ENCODE measurements at regions not wholly inside any gene's neighbourhood (a gene's known extent, or its start where the extent isn't known, plus 50 kb on each side); places are given as distances from the start of the nearest gene placed in this dataset.

- TF ChIP-seq CTCF (IDR thresholded peaks at IDR 0.05) (no peak), POLR2A (IDR thresholded peaks at IDR 0.05) (no peak)
Measured at GRCh38 chr17:65312718-65313377, 175.7 kb downstream of the RGS9 start.

Measured in right lobe of liver (tissue), 4 donors.